Islet of Langerhans (tissue), 1 donor: ENCODE measurements at regions not wholly inside any gene's neighbourhood (a gene's known extent, or its start where the extent isn't known, plus 50 kb on each side); places are given as distances from the start of the nearest gene placed in this dataset.
"Not testable (repeated sequence)": the region's sequence is repeated elsewhere in the genome, so short reads cannot be mapped to it uniquely, and the experiment has no call there.

Experiments used
- FAIRE-seq: peaks from one replicate; lab custom pipeline; 2011; peaks lifted over from hg19 to GRCh38; lab: Jason Lieb, UNC

- not testable (repeated sequence) for FAIRE-seq
Measured at GRCh38 chr14:105762262-105762661, 235.9 kb downstream of the TMEM121 start.

- FAIRE-seq = not testable (repeated sequence)
Measured at GRCh38 chr14:105764254-105764901, 238.0 kb downstream of the TMEM121 start.

DNA sequence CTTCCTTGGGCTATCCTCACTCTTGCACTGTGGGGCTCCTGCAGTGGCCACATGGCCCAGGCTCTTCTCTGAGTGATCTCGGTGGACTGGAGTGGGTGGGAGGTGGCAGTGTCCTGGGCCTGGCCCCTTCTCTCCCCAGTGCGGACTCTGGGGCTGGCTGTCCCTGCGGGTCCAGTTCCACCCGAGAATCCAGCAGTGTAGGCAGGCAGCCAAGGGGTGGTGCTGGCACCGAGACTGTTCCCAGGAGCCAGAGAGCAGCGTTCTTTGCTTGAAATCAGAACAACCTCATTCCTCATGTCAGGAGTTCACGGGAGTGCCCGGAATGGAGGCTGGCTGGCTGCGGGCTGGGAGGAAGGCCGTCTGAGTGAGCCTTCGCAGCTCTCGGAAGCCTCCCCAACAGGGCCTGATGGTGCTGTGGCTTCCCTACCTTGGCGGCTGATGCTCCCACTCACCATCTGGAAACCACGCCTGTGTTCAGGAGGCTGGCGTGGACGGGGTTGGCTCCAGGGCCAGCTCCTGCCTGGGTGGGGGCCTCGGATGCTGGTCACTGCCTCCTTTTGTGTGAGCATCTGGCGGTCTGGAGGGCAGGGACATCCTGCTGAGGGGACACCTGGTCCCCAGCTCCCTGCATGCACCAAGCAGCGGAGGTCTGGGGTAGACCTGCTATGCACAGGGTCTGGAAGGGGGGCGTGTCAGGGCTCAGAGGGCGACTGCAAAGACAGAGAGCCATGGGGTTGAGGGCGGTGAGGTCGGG, 238.9 kb downstream of the TMEM121 start:
- not testable (repeated sequence) for FAIRE-seq

DNA sequence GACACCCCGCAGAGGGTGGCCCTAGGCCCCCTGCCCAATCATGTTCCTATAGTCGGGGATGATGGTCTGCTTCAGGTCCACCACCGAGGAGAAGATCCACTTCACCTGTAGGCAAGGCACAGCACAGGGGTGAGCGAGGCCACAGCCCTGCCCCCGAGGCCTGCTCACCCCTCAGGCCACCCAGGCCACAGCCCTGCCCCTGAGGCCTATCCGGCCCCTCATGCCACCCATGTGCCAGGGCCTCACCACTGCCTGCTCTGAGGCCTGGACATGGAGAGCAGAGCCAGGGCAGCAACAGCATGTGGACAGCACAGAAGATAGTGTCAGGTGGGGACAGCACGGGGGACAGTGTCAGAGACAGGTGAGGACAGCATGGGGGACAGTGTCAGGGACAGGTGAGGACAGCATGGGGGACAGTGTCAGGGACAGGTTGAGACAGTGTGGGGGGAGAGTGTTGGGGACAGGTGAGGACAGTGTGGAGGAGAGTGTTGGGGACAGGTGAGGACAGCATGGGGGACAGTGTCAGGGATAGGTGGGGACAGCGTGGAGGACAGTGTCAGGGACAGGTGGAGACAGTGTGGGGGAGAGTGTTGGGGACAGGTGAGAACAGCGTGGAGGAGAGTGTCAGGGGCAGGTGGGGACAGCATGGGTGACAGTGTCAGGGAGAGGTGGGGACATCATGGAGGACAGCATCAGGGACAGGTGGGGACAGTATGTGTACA, 239.7 kb downstream of the TMEM121 start:
- FAIRE-seq = no peak

- no peak for FAIRE-seq
Measured at GRCh38 chr14:105767315-105767714, 240.9 kb downstream of the TMEM121 start.

- not testable (repeated sequence) for FAIRE-seq
Measured at GRCh38 chr14:105768039-105768438, 241.7 kb downstream of the TMEM121 start.

DNA sequence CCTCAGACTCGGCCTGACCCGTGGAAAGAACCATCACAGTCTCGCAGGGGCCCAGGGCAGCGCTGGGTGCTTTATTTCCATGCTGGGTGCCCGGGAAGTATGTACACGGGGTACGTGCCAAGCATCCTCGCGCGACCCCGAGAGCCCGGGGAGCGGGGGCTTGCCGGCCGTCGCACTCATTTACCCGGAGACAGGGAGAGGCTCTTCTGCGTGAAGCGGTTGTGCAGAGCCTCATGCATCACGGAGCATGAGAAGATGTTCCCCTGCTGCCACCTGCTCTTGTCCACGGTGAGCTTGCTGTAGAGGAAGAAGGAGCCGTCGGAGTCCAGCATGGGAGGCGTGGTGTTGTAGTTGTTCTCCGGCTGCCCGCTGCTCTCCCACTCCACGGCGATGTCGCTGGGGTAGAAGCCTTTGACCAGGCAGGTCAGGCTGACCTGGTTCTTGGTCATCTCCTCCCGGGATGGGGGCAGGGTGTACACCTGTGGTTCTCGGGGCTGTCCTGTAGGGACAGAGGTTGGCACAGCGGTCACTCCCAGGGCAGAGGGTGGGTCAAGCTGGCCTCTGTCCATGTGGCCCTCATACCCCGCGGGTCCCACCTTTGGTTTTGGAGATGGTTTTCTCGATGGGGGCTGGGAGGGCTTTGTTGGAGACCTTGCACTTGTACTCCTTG, 242.8 kb downstream of the TMEM121 start:
- not testable (repeated sequence) for FAIRE-seq

- FAIRE-seq = not testable (repeated sequence)
Measured at GRCh38 chr14:105770619-105771216, 244.3 kb downstream of the TMEM121 start.

GRCh38 chr14:105771261-105772226, 245.2 kb downstream of the TMEM121 start:
- not testable (repeated sequence) for FAIRE-seq

DNA sequence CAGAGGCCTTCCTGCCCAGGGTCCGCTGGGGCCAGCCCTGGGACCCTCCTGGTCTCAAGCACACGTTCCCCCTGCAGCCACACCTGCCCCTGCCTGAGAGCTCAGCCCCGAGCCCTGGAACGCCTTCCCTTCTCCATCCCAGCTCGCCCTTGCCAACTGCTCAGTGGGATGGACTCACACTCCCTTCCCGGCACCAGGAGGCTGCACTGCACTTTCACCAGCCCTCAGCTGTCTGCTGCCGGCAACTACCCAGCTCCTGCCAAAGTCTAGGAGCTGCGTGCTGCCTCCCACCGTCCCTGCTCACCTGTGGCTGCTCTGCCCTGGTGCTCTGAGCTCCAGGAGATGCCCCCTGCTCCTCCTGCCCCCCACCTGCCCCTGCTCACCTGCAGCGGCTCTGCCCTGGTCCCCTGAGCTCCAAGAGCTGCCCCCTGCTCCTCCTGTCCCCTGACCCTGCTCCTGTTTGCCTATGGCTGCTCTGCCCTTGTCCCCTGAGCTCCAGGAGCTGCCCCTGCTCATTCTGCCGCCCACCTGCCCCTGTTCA, 246.4 kb downstream of the TMEM121 start:
- FAIRE-seq = not testable (repeated sequence)

- FAIRE-seq = no peak
Measured at GRCh38 chr14:105773584-105773983, 247.2 kb downstream of the TMEM121 start.

- FAIRE-seq = no peak
Measured at GRCh38 chr14:105774001-105774400, 247.6 kb downstream of the TMEM121 start.

- FAIRE-seq = not testable (repeated sequence)
Measured at GRCh38 chr14:105774585-105775348, 248.4 kb downstream of the TMEM121 start.

- FAIRE-seq = not testable (repeated sequence)
Measured at GRCh38 chr14:105775349-105775923, 249.1 kb downstream of the TMEM121 start.

- not testable (repeated sequence) for FAIRE-seq
Measured at GRCh38 chr14:105776112-105776511, 249.7 kb downstream of the TMEM121 start.

- FAIRE-seq = no peak
Measured at GRCh38 chr14:105776924-105777323, 250.5 kb downstream of the TMEM121 start.

GRCh38 chr14:105783707-105784106, 257.3 kb downstream of the TMEM121 start:
- FAIRE-seq = no peak

DNA sequence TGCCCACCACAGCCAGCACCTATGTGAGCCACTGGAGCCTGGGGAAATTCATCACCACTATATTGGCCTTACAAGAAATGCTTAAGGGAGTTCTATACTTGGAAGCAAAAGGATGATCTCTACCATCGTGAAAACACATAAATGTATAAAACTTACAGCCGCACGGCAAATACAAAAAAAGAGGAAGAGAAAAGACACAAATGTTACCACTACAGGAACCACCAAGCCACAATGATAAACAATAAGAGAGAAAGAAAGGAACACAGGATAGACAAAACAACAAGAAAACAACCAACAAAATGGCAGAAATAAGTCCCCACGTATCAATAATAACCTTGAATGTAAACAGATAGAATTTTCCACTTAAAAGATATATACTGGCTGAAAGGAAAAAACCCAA, 267.5 kb downstream of the TMEM121 start:
- no peak for FAIRE-seq

GRCh38 chr14:105797546-105797945, 271.2 kb downstream of the TMEM121 start:
- no peak for FAIRE-seq
